Testis (tissue), 2 donors: ENCODE measurements at regions not wholly inside any gene's neighbourhood (a gene's known extent, or its start where the extent isn't known, plus 50 kb on each side); places are given as distances from the start of the nearest gene placed in this dataset.

Experiments used
- DNase-seq: peaks from one replicate; pipeline ENCODE4 v3.0.0-alpha.2; 2019
- H3K27ac ChIP-seq, 2 donors: fragments of 200-600 bp; sonication (generic); one replicate each; pipeline ENCODE4 v1.5.1; 2019
- H3K27me3 ChIP-seq: fragments of 200-600 bp; sonication (generic); one replicate; pipeline ENCODE4 v1.5.1; 2019
- H3K36me3 ChIP-seq: fragments of 200-600 bp; sonication (generic); one replicate; pipeline ENCODE4 v1.5.1; 2017; ENCODE audit warnings: low read depth; ENCODE audit errors: missing control alignments
- H3K4me1 ChIP-seq: fragments of 200-600 bp; sonication (generic); one replicate; pipeline ENCODE4 v1.5.1; 2019
- H3K4me3 ChIP-seq, 2 donors: fragments of 200-600 bp; sonication (generic); one replicate each; pipeline ENCODE4 v1.5.1; 2017 to 2019
- H3K9me3 ChIP-seq: fragments of 200-600 bp; sonication (generic); one replicate; pipeline ENCODE4 v1.5.1; 2017
- POLR2A ChIP-seq: fragments of 450-650 bp; IDR thresholded peaks from one replicate; pipeline ENCODE4 v1.6.1; 2017; ENCODE audit warnings: antibody characterized with exemption, mild to moderate bottlenecking, moderate library complexity
- WGBS, 2 donors: methylation state at CpG; one replicate each; pipeline ENCODE4 v1.1.5; 2018; 5-methylcytosine and 5-hydroxymethylcytosine counted together
- intact Hi-C: fragments of 100-400 bp; cut with DNase I; formaldehyde crosslinking; loops from one replicate; pipeline ENCODE4 v1.15.1; 2023; ENCODE audit warnings: low total_unique reads
- TF ChIP-seq, protein P1 (sequence below), 3 experiments: fragments of 450-650 bp in 2 of 3; fragments of 200-600 bp in 1 of 3; sonication (generic) in 1 of 3; IDR thresholded peaks; one replicate each; pipeline ENCODE4 v1.5.1; 2016 to 2019; ENCODE audit warnings: antibody characterized with exemption in 3 of 3, mild to moderate bottlenecking in 2 of 3, moderate library complexity in 1 of 3

DNA sequence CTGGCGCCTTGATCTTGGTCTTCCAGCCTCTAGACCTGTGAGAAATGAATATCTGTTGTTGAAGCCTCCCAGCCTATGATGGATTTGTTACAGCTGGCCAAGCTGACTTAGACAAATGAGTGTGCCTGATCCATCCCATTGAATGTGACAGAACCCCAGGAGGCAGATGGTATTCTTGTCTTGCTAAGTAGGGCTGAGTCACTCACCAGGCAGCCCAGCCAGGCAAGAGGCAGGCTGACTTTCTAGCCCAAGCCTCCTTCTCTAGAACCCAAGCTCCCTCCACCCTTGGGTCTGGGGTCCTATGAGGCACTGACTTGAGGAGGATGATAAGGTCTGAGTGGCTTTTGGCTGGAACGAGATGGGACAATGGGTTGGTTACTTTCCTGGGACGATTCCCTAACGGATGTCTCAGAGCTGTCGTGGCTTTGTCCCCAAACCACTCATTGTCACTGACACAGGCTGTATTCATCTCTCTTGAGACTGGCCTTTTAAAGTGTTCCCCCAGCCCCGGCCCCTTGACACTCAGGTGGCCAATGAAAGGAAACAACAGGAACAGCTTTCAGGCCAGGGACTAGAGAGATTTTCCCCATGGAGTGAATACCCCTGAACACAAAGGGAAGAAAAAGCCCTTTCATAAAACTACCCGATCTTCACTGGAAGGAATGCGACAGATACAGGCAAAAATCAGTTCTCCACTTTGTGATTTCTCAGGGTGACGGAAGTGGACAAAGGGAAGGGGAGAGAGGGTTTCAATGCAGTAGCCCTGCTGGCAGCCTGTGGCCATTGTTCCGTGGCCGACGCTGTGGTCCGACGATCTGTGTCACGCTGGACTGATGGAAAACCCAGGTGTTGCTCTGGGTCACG lies 264.2 kb downstream of the AACS start:
- H3K4me1 ChIP-seq = no peaks in the 10 kb centered on the region
- 90 to 92% methylated on average over 16 of the region's 16 CpGs for WGBS, 2 donors
- no peaks in the 10 kb centered on the region for H3K27me3 ChIP-seq
- no peak overlapping the region for H3K4me3 ChIP-seq
- H3K9me3 ChIP-seq = no peaks in the 10 kb centered on the region
- no peaks in the 10 kb centered on the region for H3K36me3 ChIP-seq
- TF ChIP-seq, protein P1, sequence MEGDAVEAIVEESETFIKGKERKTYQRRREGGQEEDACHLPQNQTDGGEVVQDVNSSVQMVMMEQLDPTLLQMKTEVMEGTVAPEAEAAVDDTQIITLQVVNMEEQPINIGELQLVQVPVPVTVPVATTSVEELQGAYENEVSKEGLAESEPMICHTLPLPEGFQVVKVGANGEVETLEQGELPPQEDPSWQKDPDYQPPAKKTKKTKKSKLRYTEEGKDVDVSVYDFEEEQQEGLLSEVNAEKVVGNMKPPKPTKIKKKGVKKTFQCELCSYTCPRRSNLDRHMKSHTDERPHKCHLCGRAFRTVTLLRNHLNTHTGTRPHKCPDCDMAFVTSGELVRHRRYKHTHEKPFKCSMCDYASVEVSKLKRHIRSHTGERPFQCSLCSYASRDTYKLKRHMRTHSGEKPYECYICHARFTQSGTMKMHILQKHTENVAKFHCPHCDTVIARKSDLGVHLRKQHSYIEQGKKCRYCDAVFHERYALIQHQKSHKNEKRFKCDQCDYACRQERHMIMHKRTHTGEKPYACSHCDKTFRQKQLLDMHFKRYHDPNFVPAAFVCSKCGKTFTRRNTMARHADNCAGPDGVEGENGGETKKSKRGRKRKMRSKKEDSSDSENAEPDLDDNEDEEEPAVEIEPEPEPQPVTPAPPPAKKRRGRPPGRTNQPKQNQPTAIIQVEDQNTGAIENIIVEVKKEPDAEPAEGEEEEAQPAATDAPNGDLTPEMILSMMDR (IDR thresholded peaks at IDR 0.05) = no peak
- TF ChIP-seq POLR2A = no peak
- intact Hi-C loops = no loop called here
- no peak overlapping the region for H3K27ac ChIP-seq
- DNase-seq = no peak

DNA sequence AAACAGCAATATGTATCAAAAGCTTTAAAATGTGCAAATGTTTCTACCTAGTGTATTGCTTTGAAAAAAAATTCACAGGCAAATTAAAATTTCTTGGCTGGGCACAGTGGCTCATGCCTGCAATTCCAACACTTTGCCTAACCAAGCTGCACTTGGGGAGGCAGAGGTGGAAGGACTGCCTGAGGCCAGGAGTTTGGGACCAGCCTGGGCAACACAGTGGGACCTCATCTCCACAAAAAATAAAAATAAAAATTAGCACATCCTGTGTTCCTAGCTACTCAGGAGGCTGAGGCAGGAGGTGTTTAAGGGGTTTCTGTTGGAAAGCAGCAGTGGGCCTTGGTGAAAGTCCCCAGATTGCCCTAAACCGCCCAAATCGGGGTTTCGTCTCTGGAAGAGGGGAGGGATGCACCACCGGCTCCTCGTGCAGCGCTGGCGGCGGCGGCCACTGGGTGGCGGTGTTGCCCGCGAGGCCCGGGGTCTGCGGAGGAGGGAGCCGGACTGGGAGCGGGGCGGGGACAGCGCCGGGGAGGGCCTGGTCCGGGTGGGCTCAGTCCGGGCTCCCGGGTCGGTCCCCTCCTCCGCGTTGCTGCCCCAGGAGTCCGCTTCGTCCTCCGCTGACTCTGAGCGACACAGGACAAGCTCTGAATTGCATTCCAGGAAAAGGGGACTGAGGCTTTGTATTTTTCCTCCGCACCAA lies 265.6 kb downstream of the AACS start:
- DNase-seq = peak; percentile 82
- intact Hi-C loops = no loop called here
- peak overlapping the region; percentile 56 to 57 for H3K4me3 ChIP-seq
- peak overlapping the region; percentile 41 to 53 for H3K27ac ChIP-seq
- H3K27me3 ChIP-seq = no peaks in the 10 kb centered on the region
- WGBS, 2 donors = 0 to 1% methylated on average over 6 to 20 of the region's 30 CpGs
- TF ChIP-seq, protein P1 (IDR thresholded peaks at IDR 0.05) = peak; percentile 64 to 90 (median 87)
- TF ChIP-seq POLR2A = no peak
- no peaks in the 10 kb centered on the region for H3K36me3 ChIP-seq
- H3K4me1 ChIP-seq = no peaks in the 10 kb centered on the region
- H3K9me3 ChIP-seq = no peaks in the 10 kb centered on the region

DNA sequence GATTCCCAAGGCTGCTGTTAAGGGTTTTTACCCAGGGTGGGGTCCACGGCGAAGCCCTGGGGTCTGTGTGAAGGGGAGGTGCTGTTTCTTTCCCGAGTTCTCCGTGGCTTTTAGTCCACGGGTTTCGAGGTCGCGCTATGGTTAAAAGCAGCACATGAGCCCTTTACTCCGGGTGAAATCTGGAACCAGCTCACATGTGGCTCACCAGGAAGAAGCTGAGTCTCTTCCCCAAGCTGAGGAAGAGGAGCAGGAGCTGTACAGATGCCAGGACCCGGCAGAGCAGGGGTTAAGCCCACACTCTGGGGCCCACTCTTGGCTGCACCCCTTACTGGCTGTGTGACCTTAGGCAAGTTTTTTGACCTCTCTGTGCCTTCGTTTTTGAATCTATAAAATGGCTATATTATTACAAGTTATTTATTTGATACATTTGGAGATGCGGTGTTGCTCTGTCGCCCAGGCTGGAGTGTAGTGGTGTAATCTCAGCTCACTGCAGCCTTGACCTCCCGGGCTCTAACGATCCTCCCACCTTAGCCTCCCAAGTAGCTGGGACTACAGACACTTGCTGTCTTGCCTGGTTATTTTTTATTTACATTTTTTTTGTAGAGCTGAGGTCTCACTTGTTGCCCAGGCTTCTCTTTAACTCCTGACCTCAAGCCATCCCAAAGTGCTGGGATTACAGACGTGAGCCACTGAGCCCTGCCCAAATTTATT lies 266.3 kb downstream of the AACS start:
- DNase-seq = peak; percentile 65
- Histone ChIP-seq H3K36me3 (no peaks in the 10 kb centered on the region), H3K4me3 (peak overlapping the region; percentile 56 to 57), H3K9me3 (no peaks in the 10 kb centered on the region), H3K4me1 (no peaks in the 10 kb centered on the region), H3K27ac (peak overlapping the region; percentile 41 to 53), H3K27me3 (no peaks in the 10 kb centered on the region)
- intact Hi-C loops = no loop called here
- 13% methylated on average over 11 to 16 of the region's 16 CpGs for WGBS, 2 donors
- TF ChIP-seq, protein P1 (IDR thresholded peaks at IDR 0.05) = no peak
- no peak for TF ChIP-seq POLR2A

DNA sequence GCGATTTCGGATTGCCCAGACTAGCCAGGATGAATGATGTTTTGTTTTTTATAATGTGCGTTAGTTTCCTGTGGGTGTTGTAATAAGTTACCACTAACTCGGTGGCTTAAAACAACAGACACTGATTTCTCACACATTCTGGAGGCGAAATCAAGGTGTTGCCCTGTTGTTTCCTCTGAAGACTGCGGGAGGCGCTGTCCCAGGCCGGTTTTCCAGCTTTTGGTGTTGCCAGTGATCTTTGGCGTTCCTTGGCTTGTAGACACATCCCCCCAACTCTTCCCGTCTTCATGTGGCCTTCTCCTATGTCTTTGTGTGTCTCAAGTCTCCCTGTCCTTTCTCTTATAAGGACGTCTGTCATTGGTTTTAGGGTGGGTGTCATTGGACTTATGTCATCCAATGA lies 267.7 kb downstream of the AACS start:
- no peak for TF ChIP-seq POLR2A
- TF ChIP-seq, protein P1 (IDR thresholded peaks at IDR 0.05) = peak in 2 of 3 experiments; percentile 2 to 22
- no peaks in the 10 kb centered on the region for H3K36me3 ChIP-seq
- no peaks in the 10 kb centered on the region for H3K9me3 ChIP-seq
- no peak for DNase-seq
- no peak overlapping the region for H3K27ac ChIP-seq
- WGBS, 2 donors = 77 to 81% methylated on average over 11 of the region's 11 CpGs
- intact Hi-C loops = no loop called here
- no peaks in the 10 kb centered on the region for H3K27me3 ChIP-seq
- no peak overlapping the region for H3K4me3 ChIP-seq
- H3K4me1 ChIP-seq = no peaks in the 10 kb centered on the region
